ENCODE measurements at regions not wholly inside any gene's neighbourhood (a gene's known extent, or its start where the extent isn't known, plus 50 kb on each side); places are given as distances from the start of the nearest gene placed in this dataset.
"Not testable (repeated sequence)": the region's sequence is repeated elsewhere in the genome, so short reads cannot be mapped to it uniquely, and the experiment has no call there.

GRCh38 chr5:87199704-87200103 lies 68.0 kb upstream of the RASA1 start:
- not testable (repeated sequence) for TF ChIP-seq CTCF, POLR2AphosphoS5 (IDR thresholded peaks at IDR 0.05)

Data from esophagus muscularis mucosa (tissue), 3 donors.